Endodermal cell (in vitro differentiated cells): ENCODE measurements at regions not wholly inside any gene's neighbourhood (a gene's known extent, or its start where the extent isn't known, plus 50 kb on each side); places are given as distances from the start of the nearest gene placed in this dataset.
A peak's percentile ranks its signal among the peaks of the same experiment; 100 is the strongest.

ENCODE experiments used
- DNase-seq: peaks from one replicate; pipeline ENCODE4 v3.0.0-alpha.2; 2017
- H3K27ac ChIP-seq: 2 replicates; pipeline ENCODE4 v1.5.1; 2013; ENCODE audit warnings: mild to moderate bottlenecking, low read depth, low read length, moderate library complexity
- H3K27me3 ChIP-seq: 2 replicates; pipeline ENCODE4 v1.6.1; 2013; ENCODE audit warnings: mild to moderate bottlenecking, low read length, moderate library complexity; ENCODE audit not compliant: insufficient read depth, control insufficient read depth, poor library complexity, severe bottlenecking
- H3K36me3 ChIP-seq: 2 replicates; pipeline ENCODE4 v1.7.0; 2013; ENCODE audit warnings: mild to moderate bottlenecking, low read length, moderate library complexity; ENCODE audit not compliant: control insufficient read depth, insufficient read depth
- H3K4me1 ChIP-seq: one replicate; pipeline ENCODE4 v1.7.0; 2013; ENCODE audit warnings: low read length; ENCODE audit not compliant: control insufficient read depth, insufficient read depth
- H3K4me3 ChIP-seq: 2 replicates; pipeline ENCODE4 v1.5.1; 2013; ENCODE audit warnings: mild to moderate bottlenecking, low read length, moderate library complexity
- H3K9ac ChIP-seq: 2 replicates; pipeline ENCODE4 v1.6.1; 2013; ENCODE audit warnings: mild to moderate bottlenecking, low read length, moderate library complexity; ENCODE audit not compliant: poor library complexity, severe bottlenecking; ENCODE audit errors: extremely low read depth
- H3K9me3 ChIP-seq: 2 replicates; pipeline ENCODE4 v1.6.1; 2013; ENCODE audit warnings: mild to moderate bottlenecking, low read length, moderate library complexity; ENCODE audit not compliant: control insufficient read depth
- H3K27ac Mint-ChIP-seq: 2 replicates; pipeline ENCODE4 v1.8.0; 2020; ENCODE audit warnings: mixed read lengths
- H3K27me3 Mint-ChIP-seq: 2 replicates; pipeline ENCODE4 v1.8.0; 2021; ENCODE audit warnings: mild to moderate bottlenecking, mixed read lengths; ENCODE audit not compliant: insufficient read depth
- H3K36me3 Mint-ChIP-seq: 2 replicates; pipeline ENCODE4 v1.8.0; 2020; ENCODE audit warnings: low read depth, mixed read lengths
- H3K4me1 Mint-ChIP-seq: 2 replicates; pipeline ENCODE4 v1.8.0; 2020; ENCODE audit warnings: mixed read lengths
- H3K4me3 Mint-ChIP-seq: 2 replicates; pipeline ENCODE4 v1.8.0; 2020; ENCODE audit warnings: mild to moderate bottlenecking, moderate library complexity, mixed read lengths
- H3K9me3 Mint-ChIP-seq: 2 replicates; pipeline ENCODE4 v1.8.0; 2020; ENCODE audit warnings: mild to moderate bottlenecking, mixed read lengths
- CTCF ChIP-seq: fragments of 200-600 bp; sonication (generic); conservative IDR thresholded peaks from 2 replicates; pipeline ENCODE4 v1.5.0; 2021; ENCODE audit warnings: antibody characterized with exemption, mild to moderate bottlenecking
- WGBS, 2 experiments: methylation state at CpG; one replicate each; pipeline versions ENCODE4 v1.1.5 to v1.1.7; 2013; ENCODE audit warnings: missing lambda C conversion rate in 2 of 2, mixed read lengths in 1 of 2; ENCODE audit not compliant: insufficient coverage in 1 of 2, insufficient read length in 1 of 2; 5-methylcytosine and 5-hydroxymethylcytosine counted together

- Histone ChIP-seq H3K4me1 (no peaks in the 10 kb centered on the region), H3K36me3 (no peaks in the 10 kb centered on the region), H3K4me3 (no peak overlapping the region), H3K9ac (no peak overlapping the region), H3K9me3 (no peaks in the 10 kb centered on the region), H3K27me3 (no peaks in the 10 kb centered on the region), H3K27ac (no peak overlapping the region)
- Mint-ChIP-seq H3K4me1 (no peaks in the 10 kb centered on the region), H3K4me3 (no peak overlapping the region), H3K9me3 (no peaks in the 10 kb centered on the region), H3K27ac (no peak overlapping the region), H3K27me3 (no peaks in the 10 kb centered on the region), H3K36me3 (no peaks in the 10 kb centered on the region)
- no peak for TF ChIP-seq CTCF
- DNase-seq, result no peak
- WGBS, 2 experiments, result 50 to 73% methylated on average over 1 of the region's 1 CpG
Observed at GRCh38 chr16:17899141-17899540, 428.4 kb upstream of the XYLT1 start.

- DNase-seq, result no peak
- WGBS, 2 experiments, result 92 to 94% methylated on average over 3 of the region's 3 CpGs
- no peak overlapping the region for H3K4me3 Mint-ChIP-seq
Observed at GRCh38 chr16:17887963-17888362, 417.2 kb upstream of the XYLT1 start.

GRCh38 chr16:17885659-17886207, 415.0 kb upstream of the XYLT1 start:
- no peaks in the 10 kb centered on the region for H3K4me1 Mint-ChIP-seq
- WGBS, 2 experiments, result 68 to 78% methylated on average over 4 to 7 of the region's 7 CpGs

More at GRCh38 chr16:17887963-17888362, 417.2 kb upstream of the XYLT1 start:
- no peaks in the 10 kb centered on the region for H3K9me3 ChIP-seq
- H3K4me3 ChIP-seq, result no peak overlapping the region
- H3K27me3 ChIP-seq, result no peaks in the 10 kb centered on the region
- no peaks in the 10 kb centered on the region for H3K27me3 Mint-ChIP-seq
- TF ChIP-seq CTCF, result no peak
- H3K9ac ChIP-seq, result no peak overlapping the region
- no peaks in the 10 kb centered on the region for H3K36me3 Mint-ChIP-seq
- no peaks in the 10 kb centered on the region for H3K4me1 ChIP-seq
- H3K9me3 Mint-ChIP-seq, result peaks cover 4% of the 10 kb centered on the region
- H3K27ac Mint-ChIP-seq, result no peak overlapping the region
- no peaks in the 10 kb centered on the region for H3K4me1 Mint-ChIP-seq
- H3K27ac ChIP-seq, result no peak overlapping the region
- H3K36me3 ChIP-seq, result no peaks in the 10 kb centered on the region

More at GRCh38 chr16:17885659-17886207, 415.0 kb upstream of the XYLT1 start:
- Histone ChIP-seq H3K9me3 (no peaks in the 10 kb centered on the region), H3K27ac (no peak overlapping the region), H3K4me3 (no peak overlapping the region), H3K27me3 (no peaks in the 10 kb centered on the region), H3K4me1 (no peaks in the 10 kb centered on the region), H3K36me3 (no peaks in the 10 kb centered on the region), H3K9ac (no peak overlapping the region)
- no peaks in the 10 kb centered on the region for H3K36me3 Mint-ChIP-seq
- peaks cover 10% of the 10 kb centered on the region for H3K27me3 Mint-ChIP-seq
- peaks cover 4% of the 10 kb centered on the region for H3K9me3 Mint-ChIP-seq
- no peak for TF ChIP-seq CTCF
- no peak overlapping the region for H3K4me3 Mint-ChIP-seq
- peak; percentile 46 for DNase-seq
- H3K27ac Mint-ChIP-seq, result no peak overlapping the region
